ENCODE measurements at regions not wholly inside any gene's neighbourhood (a gene's known extent, or its start where the extent isn't known, plus 50 kb on each side); places are given as distances from the start of the nearest gene placed in this dataset.
A peak's percentile ranks its signal among the peaks of the same experiment; 100 is the strongest.

GRCh38 chr11:33970984-33971466, 79.1 kb upstream of the LMO2 start:
- TF ChIP-seq CTCF (IDR thresholded peaks at IDR 0.05; ENCODE audit: insufficient read depth, low read depth, low read length), result peak; percentile 68
- H3K4me3 ChIP-seq (ENCODE audit: low read depth, low read length), result no peak overlapping the region
- DNase-seq (ENCODE audit: low read depth), result peak; percentile 54

- DNase-seq (ENCODE audit: low read depth), result no peak
- no peak for TF ChIP-seq CTCF (IDR thresholded peaks at IDR 0.05; ENCODE audit: insufficient read depth, low read depth, low read length)
- no peak overlapping the region for H3K4me3 ChIP-seq (ENCODE audit: low read depth, low read length)
Observed at GRCh38 chr11:33967451-33967850, 75.6 kb upstream of the LMO2 start.

- no peak for TF ChIP-seq CTCF (IDR thresholded peaks at IDR 0.05; ENCODE audit: insufficient read depth, low read depth, low read length)
- no peak for DNase-seq (ENCODE audit: low read depth)
- no peak overlapping the region for H3K4me3 ChIP-seq (ENCODE audit: low read depth, low read length)
Observed at GRCh38 chr11:33965032-33965431, 73.2 kb upstream of the LMO2 start.

- no peak for DNase-seq (ENCODE audit: low read depth)
- TF ChIP-seq CTCF (IDR thresholded peaks at IDR 0.05; ENCODE audit: insufficient read depth, low read depth, low read length), result no peak
- H3K4me3 ChIP-seq (ENCODE audit: low read depth, low read length), result no peak overlapping the region
Observed at GRCh38 chr11:33959855-33960400, 68.1 kb upstream of the LMO2 start.

- no peak for TF ChIP-seq CTCF (IDR thresholded peaks at IDR 0.05; ENCODE audit: insufficient read depth, low read depth, low read length)
- H3K4me3 ChIP-seq (ENCODE audit: low read depth, low read length), result no peak overlapping the region
Observed at GRCh38 chr11:33957304-33957917, 65.5 kb upstream of the LMO2 start.

GRCh38 chr11:33956611-33957010, 64.7 kb upstream of the LMO2 start:
- H3K4me3 ChIP-seq (ENCODE audit: low read depth, low read length), result no peak overlapping the region
- no peak for DNase-seq (ENCODE audit: low read depth)
- TF ChIP-seq CTCF (IDR thresholded peaks at IDR 0.05; ENCODE audit: insufficient read depth, low read depth, low read length), result no peak

More at GRCh38 chr11:33957304-33957917, 65.5 kb upstream of the LMO2 start:
- no peak for DNase-seq (ENCODE audit: low read depth)

- DNase-seq (ENCODE audit: low read depth), result no peak
- no peak overlapping the region for H3K4me3 ChIP-seq (ENCODE audit: low read depth, low read length)
- no peak for TF ChIP-seq CTCF (IDR thresholded peaks at IDR 0.05; ENCODE audit: insufficient read depth, low read depth, low read length)
Observed at GRCh38 chr11:33953289-33953688, 61.4 kb upstream of the LMO2 start.
